Neural progenitor cell (in vitro differentiated cells): ENCODE measurements at regions not wholly inside any gene's neighbourhood (a gene's known extent, or its start where the extent isn't known, plus 50 kb on each side); places are given as distances from the start of the nearest gene placed in this dataset.
A peak's percentile ranks its signal among the peaks of the same experiment; 100 is the strongest.
"Not testable (repeated sequence)": the region's sequence is repeated elsewhere in the genome, so short reads cannot be mapped to it uniquely, and the experiment has no call there.

Experiments used
- DNase-seq: peaks from one replicate; pipeline ENCODE4 v3.0.0-alpha.2; 2016; ENCODE audit warnings: low spot score
- H2AFZ ChIP-seq: fragments of 200-600 bp; sonication (generic); replicated peaks from 2 replicates; pipeline ENCODE4 v1.6.1; 2016; ENCODE audit warnings: antibody characterized with exemption
- H3F3A ChIP-seq: fragments of 200-600 bp; sonication (generic); 2 replicates; pipeline ENCODE4 v1.6.1; 2016; ENCODE audit warnings: antibody characterized with exemption, low read depth
- H3K27ac ChIP-seq: fragments of 200-600 bp; sonication (generic); 2 replicates; pipeline ENCODE4 v1.5.1; 2016; ENCODE audit warnings: mild to moderate bottlenecking
- H3K27me3 ChIP-seq: fragments of 200-600 bp; sonication (generic); 2 replicates; pipeline ENCODE4 v1.6.1; 2016; ENCODE audit warnings: mild to moderate bottlenecking, moderate library complexity
- H3K36me3 ChIP-seq: fragments of 200-600 bp; sonication (generic); 2 replicates; pipeline ENCODE4 v1.5.1; 2016
- H3K4me1 ChIP-seq: fragments of 200-600 bp; sonication (generic); 2 replicates; pipeline ENCODE4 v1.6.1; 2016; ENCODE audit warnings: mixed run types
- H3K4me2 ChIP-seq: fragments of 200-600 bp; sonication (generic); 2 replicates; pipeline ENCODE4 v1.6.1; 2016
- H3K4me3 ChIP-seq: fragments of 200-600 bp; sonication (generic); 2 replicates; pipeline ENCODE4 v1.5.1; 2016
- H3K79me2 ChIP-seq: fragments of 200-600 bp; sonication (generic); 2 replicates; pipeline ENCODE4 v1.6.1; 2016; ENCODE audit warnings: low read depth
- H3K9ac ChIP-seq: fragments of 200-600 bp; sonication (generic); 2 replicates; pipeline ENCODE4 v1.6.1; 2016
- H3K9me3 ChIP-seq: fragments of 200-600 bp; sonication (generic); 2 replicates; pipeline ENCODE4 v1.5.1; 2016; ENCODE audit warnings: low read depth
- H4K20me1 ChIP-seq: fragments of 200-600 bp; sonication (generic); 2 replicates; pipeline ENCODE4 v1.6.1; 2016; ENCODE audit warnings: low read depth
- H3K27ac Mint-ChIP-seq: 3 replicates; pipeline ENCODE4 v1.8.0; 2021; ENCODE audit warnings: mixed read lengths
- H3K27me3 Mint-ChIP-seq: 2 replicates; pipeline ENCODE4 v1.8.0; 2022; ENCODE audit warnings: low read depth, mild to moderate bottlenecking, inconsistent platforms, moderate library complexity, mixed read lengths; ENCODE audit not compliant: insufficient read depth
- H3K36me3 Mint-ChIP-seq: 3 replicates; pipeline ENCODE4 v1.8.0; 2021; ENCODE audit warnings: mixed read lengths
- H3K4me1 Mint-ChIP-seq: 3 replicates; pipeline ENCODE4 v1.8.0; 2021; ENCODE audit warnings: mixed read lengths
- H3K4me3 Mint-ChIP-seq: 3 replicates; pipeline ENCODE4 v1.8.0; 2021; ENCODE audit warnings: mild to moderate bottlenecking, moderate library complexity, mixed read lengths
- H3K9me3 Mint-ChIP-seq: 3 replicates; pipeline ENCODE4 v1.8.0; 2020; ENCODE audit warnings: mixed read lengths
- EZH2 ChIP-seq: fragments of 200-600 bp; sonication (generic); IDR thresholded peaks from 2 replicates; pipeline ENCODE4 v1.6.1; 2017; ENCODE audit warnings: antibody characterized with exemption, mild to moderate bottlenecking, moderate library complexity
- EZH2phosphoT487 ChIP-seq: fragments of 200-600 bp; sonication (generic); IDR thresholded peaks from 2 replicates; pipeline ENCODE4 v1.6.1; 2017; ENCODE audit warnings: antibody characterized with exemption
- TF ChIP-seq, protein P1 (sequence below): fragments of 200-600 bp; sonication (generic); IDR thresholded peaks from 2 replicates; pipeline ENCODE4 v1.5.1; 2017; ENCODE audit warnings: antibody characterized with exemption, mild to moderate bottlenecking

DNA sequence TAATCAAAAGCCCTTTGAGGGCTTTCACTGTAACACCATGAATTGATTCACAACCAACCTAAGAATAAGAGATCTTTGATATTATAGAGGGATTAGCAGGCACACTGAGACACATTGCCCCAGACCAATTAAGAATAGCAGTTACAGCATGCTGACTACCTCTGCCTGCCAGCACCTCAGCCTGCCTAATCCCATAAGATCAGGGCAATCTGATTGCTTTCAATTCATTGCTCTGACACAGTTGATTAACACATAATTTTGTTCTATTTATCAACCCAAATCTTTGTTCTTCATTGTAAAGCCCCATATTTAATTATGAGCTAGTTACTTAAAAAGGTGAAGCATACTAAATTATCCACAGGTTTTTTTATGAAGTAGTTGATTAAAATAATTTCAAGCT lies 548.8 kb upstream of the ZP4 start:
- Histone ChIP-seq H3K27ac (no peak overlapping the region), H3K9ac (no peak overlapping the region), H3K4me1 (peaks cover 25% of the 10 kb centered on the region), H3K79me2 (no peaks in the 10 kb centered on the region), H3K4me3 (peak overlapping the region; percentile 15), H3K9me3 (no peaks in the 10 kb centered on the region), H3K36me3 (no peaks in the 10 kb centered on the region), H3K27me3 (no peaks in the 10 kb centered on the region), H2AFZ (no peak overlapping the region), H3K4me2 (peak overlapping the region; percentile 50), H4K20me1 (no peaks in the 10 kb centered on the region), H3F3A (no peaks in the 10 kb centered on the region)
- peaks cover 3% of the 10 kb centered on the region for H3K9me3 Mint-ChIP-seq
- peaks cover 3% of the 10 kb centered on the region for H3K36me3 Mint-ChIP-seq
- H3K4me3 Mint-ChIP-seq = no peak overlapping the region
- H3K27me3 Mint-ChIP-seq = no peaks in the 10 kb centered on the region
- peaks cover 22% of the 10 kb centered on the region for H3K4me1 Mint-ChIP-seq
- H3K27ac Mint-ChIP-seq = no peak overlapping the region
- no peak for TF ChIP-seq EZH2
- TF ChIP-seq, protein P1, sequence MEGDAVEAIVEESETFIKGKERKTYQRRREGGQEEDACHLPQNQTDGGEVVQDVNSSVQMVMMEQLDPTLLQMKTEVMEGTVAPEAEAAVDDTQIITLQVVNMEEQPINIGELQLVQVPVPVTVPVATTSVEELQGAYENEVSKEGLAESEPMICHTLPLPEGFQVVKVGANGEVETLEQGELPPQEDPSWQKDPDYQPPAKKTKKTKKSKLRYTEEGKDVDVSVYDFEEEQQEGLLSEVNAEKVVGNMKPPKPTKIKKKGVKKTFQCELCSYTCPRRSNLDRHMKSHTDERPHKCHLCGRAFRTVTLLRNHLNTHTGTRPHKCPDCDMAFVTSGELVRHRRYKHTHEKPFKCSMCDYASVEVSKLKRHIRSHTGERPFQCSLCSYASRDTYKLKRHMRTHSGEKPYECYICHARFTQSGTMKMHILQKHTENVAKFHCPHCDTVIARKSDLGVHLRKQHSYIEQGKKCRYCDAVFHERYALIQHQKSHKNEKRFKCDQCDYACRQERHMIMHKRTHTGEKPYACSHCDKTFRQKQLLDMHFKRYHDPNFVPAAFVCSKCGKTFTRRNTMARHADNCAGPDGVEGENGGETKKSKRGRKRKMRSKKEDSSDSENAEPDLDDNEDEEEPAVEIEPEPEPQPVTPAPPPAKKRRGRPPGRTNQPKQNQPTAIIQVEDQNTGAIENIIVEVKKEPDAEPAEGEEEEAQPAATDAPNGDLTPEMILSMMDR = no peak
- no peak for TF ChIP-seq EZH2phosphoT487
- peak; percentile 55 for DNase-seq

DNA sequence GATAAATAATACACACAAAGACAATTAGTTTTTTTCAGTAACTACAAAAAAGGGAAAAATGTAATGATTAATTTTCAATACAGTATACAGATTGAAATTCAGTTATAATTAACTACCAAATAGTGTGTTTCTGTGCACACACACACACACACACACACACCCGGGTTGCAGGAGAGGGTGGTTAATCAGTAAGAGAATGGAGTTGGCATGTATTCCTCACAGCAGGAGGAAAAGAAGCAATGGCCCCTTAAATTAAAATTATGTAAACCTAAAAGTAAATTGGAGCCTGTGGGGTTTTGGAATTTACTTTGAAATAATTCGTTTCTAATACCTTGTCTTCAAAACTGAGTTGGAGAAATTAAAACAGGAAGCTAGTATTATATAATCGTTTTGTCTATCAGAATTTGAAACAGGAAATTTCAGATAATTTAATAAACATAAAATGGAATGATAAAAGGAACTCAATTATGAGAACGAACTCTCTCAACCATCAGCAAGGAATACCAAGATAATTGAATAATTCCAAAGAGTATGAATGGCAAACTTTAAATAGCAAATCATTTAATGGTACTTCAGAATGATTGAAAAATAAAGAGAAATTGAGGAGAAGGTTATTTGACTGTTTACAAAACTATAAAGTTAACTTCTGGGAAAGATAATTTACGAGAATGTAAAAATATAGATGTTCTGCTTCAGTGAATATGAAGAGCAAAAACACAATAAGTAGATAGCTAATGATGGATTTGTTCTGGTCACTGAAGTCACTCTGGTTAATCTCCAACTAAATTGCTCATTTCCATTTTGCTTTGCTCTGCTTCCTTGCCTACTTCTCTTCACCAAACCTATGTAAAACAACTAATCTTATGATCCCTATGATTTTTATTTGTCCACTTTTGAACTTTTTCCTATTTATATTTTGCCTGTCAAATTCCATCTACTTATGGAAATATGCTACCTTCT lies 547.9 kb upstream of the ZP4 start:
- Mint-ChIP-seq H3K4me3 (peak overlapping the region; percentile 14), H3K4me1 (peaks cover 22% of the 10 kb centered on the region), H3K27ac (no peak overlapping the region), H3K27me3 (no peaks in the 10 kb centered on the region), H3K36me3 (peaks cover 3% of the 10 kb centered on the region), H3K9me3 (peaks cover 3% of the 10 kb centered on the region)
- Histone ChIP-seq H2AFZ (no peak overlapping the region), H3K4me3 (peak overlapping the region; percentile 15), H3K79me2 (no peaks in the 10 kb centered on the region), H3K4me1 (peaks cover 25% of the 10 kb centered on the region), H4K20me1 (no peaks in the 10 kb centered on the region), H3K9me3 (no peaks in the 10 kb centered on the region), H3K27ac (no peak overlapping the region), H3F3A (no peaks in the 10 kb centered on the region), H3K4me2 (peak overlapping the region; percentile 50), H3K36me3 (no peaks in the 10 kb centered on the region), H3K9ac (no peak overlapping the region), H3K27me3 (no peaks in the 10 kb centered on the region)
- no peak for TF ChIP-seq EZH2
- peak; percentile 6 for DNase-seq

DNA sequence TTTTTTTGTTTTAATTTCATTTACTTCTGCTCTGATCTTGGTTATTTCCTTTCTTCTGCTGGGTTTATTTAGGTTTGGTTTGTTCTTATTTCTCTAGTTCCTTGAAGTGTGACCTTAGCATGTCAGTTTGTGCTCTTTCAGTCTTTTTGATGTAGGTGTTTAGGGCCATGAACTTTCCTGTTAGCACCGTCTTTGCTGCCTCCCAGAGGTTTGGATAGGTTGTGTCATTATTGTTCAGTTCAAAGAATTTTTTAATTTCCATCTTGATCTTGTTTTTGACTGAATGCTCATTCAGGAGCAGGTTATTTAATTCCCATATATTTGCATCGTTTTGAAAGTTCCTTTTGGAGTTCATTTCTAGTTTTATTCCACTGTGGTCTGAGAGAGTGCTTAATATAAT lies 539.0 kb upstream of the ZP4 start:
- not testable (repeated sequence) for H3K36me3 Mint-ChIP-seq, DNase-seq, H3K4me1 ChIP-seq, H3K27me3 ChIP-seq, H3K27me3 Mint-ChIP-seq, H3K27ac ChIP-seq, H3K9ac ChIP-seq, H3F3A ChIP-seq, H3K79me2 ChIP-seq, H2AFZ ChIP-seq, H3K9me3 ChIP-seq, H3K4me1 Mint-ChIP-seq, H3K36me3 ChIP-seq, H3K4me2 ChIP-seq, H3K27ac Mint-ChIP-seq, H3K4me3 ChIP-seq, H4K20me1 ChIP-seq, H3K4me3 Mint-ChIP-seq
- H3K9me3 Mint-ChIP-seq = peaks cover 17% of the 10 kb centered on the region

DNA sequence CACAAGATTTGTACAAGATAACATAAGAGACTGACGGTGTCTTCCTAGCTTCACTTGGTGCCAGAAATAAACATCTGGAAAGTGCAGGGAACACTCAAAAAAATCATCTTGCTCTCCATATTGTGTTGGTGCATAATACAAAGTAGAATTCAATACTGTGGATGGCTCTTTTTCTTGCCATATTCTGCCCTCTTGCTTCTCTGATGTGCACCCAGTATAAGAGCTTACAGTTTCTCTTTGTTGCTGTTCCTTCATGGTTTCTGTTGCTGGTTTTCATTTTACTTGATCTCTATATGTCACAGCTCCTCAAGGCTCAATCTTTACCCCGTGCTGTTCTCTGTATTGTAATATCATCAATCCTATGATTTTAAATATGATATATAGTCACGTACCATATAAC lies 528.5 kb upstream of the ZP4 start:
- H3K27me3 ChIP-seq = no peaks in the 10 kb centered on the region
- H3K36me3 Mint-ChIP-seq = no peaks in the 10 kb centered on the region
- no peaks in the 10 kb centered on the region for H3K27me3 Mint-ChIP-seq
- H3K4me3 ChIP-seq = no peak overlapping the region
- H3K9me3 ChIP-seq = no peaks in the 10 kb centered on the region
- no peaks in the 10 kb centered on the region for H4K20me1 ChIP-seq
- H3K4me2 ChIP-seq = no peak overlapping the region
- H3K27ac ChIP-seq = no peak overlapping the region
- no peak overlapping the region for H3K27ac Mint-ChIP-seq
- no peaks in the 10 kb centered on the region for H3K79me2 ChIP-seq
- H3F3A ChIP-seq = no peaks in the 10 kb centered on the region
- H2AFZ ChIP-seq = no peak overlapping the region
- no peaks in the 10 kb centered on the region for H3K4me1 Mint-ChIP-seq
- H3K4me1 ChIP-seq = no peaks in the 10 kb centered on the region
- no peaks in the 10 kb centered on the region for H3K9me3 Mint-ChIP-seq
- DNase-seq = no peak
- no peaks in the 10 kb centered on the region for H3K36me3 ChIP-seq
- H3K9ac ChIP-seq = no peak overlapping the region
- H3K4me3 Mint-ChIP-seq = no peak overlapping the region
- TF ChIP-seq EZH2phosphoT487 (no peak), EZH2 (no peak)
- TF ChIP-seq, protein P1 = no peak
